Osteocyte (in vitro differentiated cells): ENCODE measurements at regions not wholly inside any gene's neighbourhood (a gene's known extent, or its start where the extent isn't known, plus 50 kb on each side); places are given as distances from the start of the nearest gene placed in this dataset.
"Not testable (repeated sequence)": the region's sequence is repeated elsewhere in the genome, so short reads cannot be mapped to it uniquely, and the experiment has no call there.

Experiments
- DNase-seq: peaks from one replicate; pipeline ENCODE4 v3.0.0; 2021; ENCODE audit warnings: mixed read lengths; ENCODE audit not compliant: unreplicated experiment; ENCODE audit errors: extremely low spot score
- H3K27ac Mint-ChIP-seq: one replicate; pipeline ENCODE4 v1.8.0; 2021; ENCODE audit warnings: mild to moderate bottlenecking, mixed read lengths; ENCODE audit not compliant: unreplicated experiment
- H3K27me3 Mint-ChIP-seq: one replicate; pipeline ENCODE4 v1.8.0; 2021; ENCODE audit warnings: mixed read lengths; ENCODE audit not compliant: unreplicated experiment
- H3K36me3 Mint-ChIP-seq: one replicate; pipeline ENCODE4 v1.8.0; 2021; ENCODE audit warnings: mixed read lengths; ENCODE audit not compliant: unreplicated experiment
- H3K4me1 Mint-ChIP-seq: one replicate; pipeline ENCODE4 v1.8.0; 2021; ENCODE audit warnings: mixed read lengths; ENCODE audit not compliant: unreplicated experiment
- H3K4me3 Mint-ChIP-seq: one replicate; pipeline ENCODE4 v1.8.0; 2021; ENCODE audit warnings: mild to moderate bottlenecking, moderate library complexity, mixed read lengths; ENCODE audit not compliant: unreplicated experiment
- H3K9me3 Mint-ChIP-seq: one replicate; pipeline ENCODE4 v1.8.0; 2021; ENCODE audit warnings: mixed read lengths; ENCODE audit not compliant: unreplicated experiment
- CTCF ChIP-seq: fragments of 200-600 bp; sonication (generic); IDR thresholded peaks from 2 replicates; pipeline ENCODE4 v1.5.0; 2021; ENCODE audit warnings: antibody characterized with exemption, mild to moderate bottlenecking, moderate library complexity

GRCh38 chr21:17396948-17397347 lies 115.9 kb upstream of the CXADR start:
- no peak for TF ChIP-seq CTCF
- no peak for DNase-seq
- Mint-ChIP-seq H3K27me3 (peaks cover 4% of the 10 kb centered on the region), H3K4me3 (no peak overlapping the region), H3K27ac (no peak overlapping the region), H3K9me3 (no peaks in the 10 kb centered on the region), H3K36me3 (no peaks in the 10 kb centered on the region), H3K4me1 (no peaks in the 10 kb centered on the region)

- H3K27ac Mint-ChIP-seq: no peak overlapping the region
- no peak for TF ChIP-seq CTCF
- H3K36me3 Mint-ChIP-seq: no peaks in the 10 kb centered on the region
- no peak overlapping the region for H3K4me3 Mint-ChIP-seq
- no peaks in the 10 kb centered on the region for H3K4me1 Mint-ChIP-seq
- H3K9me3 Mint-ChIP-seq: no peaks in the 10 kb centered on the region
- peaks cover 4% of the 10 kb centered on the region for H3K27me3 Mint-ChIP-seq
- DNase-seq: no peak
Measured at GRCh38 chr21:17397703-17398102, 115.1 kb upstream of the CXADR start.

- not testable (repeated sequence) for DNase-seq, H3K9me3 Mint-ChIP-seq, H3K27ac Mint-ChIP-seq, H3K27me3 Mint-ChIP-seq, H3K36me3 Mint-ChIP-seq, H3K4me1 Mint-ChIP-seq, H3K4me3 Mint-ChIP-seq
Measured at GRCh38 chr21:17398954-17399353, 113.9 kb upstream of the CXADR start.

GRCh38 chr21:17402937-17403336 lies 109.9 kb upstream of the CXADR start:
- H3K4me1 Mint-ChIP-seq: no peaks in the 10 kb centered on the region
- no peak overlapping the region for H3K27ac Mint-ChIP-seq
- DNase-seq: no peak
- no peak for TF ChIP-seq CTCF
- peaks cover 11% of the 10 kb centered on the region for H3K9me3 Mint-ChIP-seq
- no peaks in the 10 kb centered on the region for H3K27me3 Mint-ChIP-seq
- H3K4me3 Mint-ChIP-seq: no peak overlapping the region
- H3K36me3 Mint-ChIP-seq: no peaks in the 10 kb centered on the region

- Mint-ChIP-seq H3K4me1 (no peaks in the 10 kb centered on the region), H3K27me3 (no peaks in the 10 kb centered on the region), H3K27ac (no peak overlapping the region), H3K9me3 (peaks cover 11% of the 10 kb centered on the region), H3K36me3 (no peaks in the 10 kb centered on the region), H3K4me3 (no peak overlapping the region)
- TF ChIP-seq CTCF: no peak
- DNase-seq: no peak
Measured at GRCh38 chr21:17406202-17406601, 106.6 kb upstream of the CXADR start.

GRCh38 chr21:17414766-17415165 lies 98.1 kb upstream of the CXADR start:
- no peak overlapping the region for H3K27ac Mint-ChIP-seq
- H3K4me3 Mint-ChIP-seq: no peak overlapping the region
- no peaks in the 10 kb centered on the region for H3K4me1 Mint-ChIP-seq
- TF ChIP-seq CTCF: no peak
- peaks cover 16% of the 10 kb centered on the region for H3K9me3 Mint-ChIP-seq
- H3K36me3 Mint-ChIP-seq: no peaks in the 10 kb centered on the region
- no peak for DNase-seq
- H3K27me3 Mint-ChIP-seq: no peaks in the 10 kb centered on the region
